Stimulated activated CD4-positive, alpha-beta T cell treated with anti-CD3 and anti-CD28 coated beads, Interleukin-4, amount 100 ng/mL, for 48 hours (primary cell): ENCODE measurements at regions not wholly inside any gene's neighbourhood (a gene's known extent, or its start where the extent isn't known, plus 50 kb on each side); places are given as distances from the start of the nearest gene placed in this dataset.
"Not testable (repeated sequence)": the region's sequence is repeated elsewhere in the genome, so short reads cannot be mapped to it uniquely, and the experiment has no call there.

ENCODE experiments used
- DNase-seq, 2 donors: peaks; one replicate each; pipeline ENCODE4 v3.0.0-alpha.2; 2020; ENCODE audit warnings: low read depth in 2 of 2

GRCh38 chr21:6428498-6429092, 4092.8 kb upstream of the TPTE start:
- DNase-seq: not testable (repeated sequence)

GRCh38 chr21:6429924-6430323, 4091.5 kb upstream of the TPTE start:
- DNase-seq: not testable (repeated sequence)

- not testable (repeated sequence) for DNase-seq
Measured at GRCh38 chr21:6433149-6433548, 4088.2 kb upstream of the TPTE start.

- DNase-seq: not testable (repeated sequence)
Measured at GRCh38 chr21:6436205-6436604, 4085.2 kb upstream of the TPTE start.

GRCh38 chr21:6436971-6437833, 4084.2 kb upstream of the TPTE start:
- not testable (repeated sequence) for DNase-seq

- DNase-seq: not testable (repeated sequence)
Measured at GRCh38 chr21:6437834-6438187, 4083.6 kb upstream of the TPTE start.

DNA sequence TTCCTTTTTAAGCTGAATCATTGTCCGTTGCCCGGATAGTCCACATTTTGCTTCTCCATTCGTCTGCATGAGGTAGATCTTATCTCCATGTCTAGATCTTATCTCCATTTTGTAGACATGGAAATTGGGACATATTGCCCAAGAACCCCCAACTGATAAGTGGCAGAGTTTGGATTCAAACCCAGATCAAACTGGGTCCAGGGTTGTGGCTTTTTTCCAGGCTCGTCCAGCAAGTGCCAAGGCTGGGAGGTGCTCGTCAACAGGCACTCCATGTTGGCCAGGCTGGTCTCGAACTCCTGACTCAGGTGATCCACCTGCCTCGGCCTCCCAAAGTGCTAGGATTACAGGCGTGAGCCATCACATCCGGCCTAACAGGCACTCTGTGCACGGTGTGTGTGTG, 4082.3 kb upstream of the TPTE start:
- not testable (repeated sequence) for DNase-seq

- not testable (repeated sequence) for DNase-seq
Measured at GRCh38 chr21:6454648-6455340, 4066.6 kb upstream of the TPTE start.

DNA sequence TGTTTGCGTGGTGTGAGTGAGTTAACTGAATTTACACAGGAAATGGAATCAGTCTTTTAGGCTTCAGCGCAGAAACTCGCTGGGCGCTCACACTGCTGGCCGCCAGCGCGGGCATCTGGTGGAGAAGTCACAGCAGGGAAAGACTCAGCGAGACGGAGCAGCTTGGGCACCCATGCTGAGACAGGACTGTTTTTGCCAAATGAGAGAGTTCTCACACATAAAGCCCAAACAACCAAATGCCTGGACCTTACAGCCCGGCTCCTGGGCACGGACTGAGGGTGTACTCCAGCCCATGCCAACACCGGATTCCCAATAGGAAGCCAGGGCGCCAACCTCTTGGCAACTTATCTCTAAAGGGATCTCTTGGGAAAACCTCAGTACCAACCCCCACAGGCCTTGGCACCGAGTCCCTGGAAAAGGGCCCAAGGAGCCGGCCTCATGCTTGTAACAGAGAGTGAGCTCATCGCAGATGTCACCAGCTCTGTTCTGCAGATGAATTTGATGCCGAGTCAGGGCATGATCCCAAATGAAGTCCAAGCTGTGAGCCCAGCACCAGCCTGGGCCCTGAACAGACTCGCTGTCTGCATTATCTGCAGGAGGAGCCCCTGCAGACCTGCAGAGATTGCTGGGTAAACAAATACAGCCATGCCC, 4065.2 kb upstream of the TPTE start:
- not testable (repeated sequence) for DNase-seq

DNA sequence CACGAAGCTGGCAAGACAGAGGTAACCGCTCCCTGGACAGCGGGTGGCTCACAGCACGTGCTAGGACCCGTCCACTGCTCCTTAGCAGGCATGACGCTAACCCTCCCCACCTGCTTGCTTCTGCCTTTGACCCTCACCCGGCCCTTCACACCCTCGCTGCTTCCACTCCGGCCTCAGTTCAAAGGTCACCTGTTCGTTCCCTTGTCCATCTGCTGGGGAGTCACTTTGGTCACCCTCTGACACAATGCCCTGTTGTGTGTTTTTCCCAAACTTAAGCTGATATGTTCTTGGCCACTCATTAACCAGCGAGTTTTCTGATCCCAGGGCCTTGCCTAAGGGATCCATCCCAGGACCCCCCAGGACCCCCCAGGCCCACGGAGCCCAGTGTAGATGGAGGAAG, 4061.6 kb upstream of the TPTE start:
- DNase-seq: not testable (repeated sequence)

GRCh38 chr21:6461358-6461757, 4060.0 kb upstream of the TPTE start:
- not testable (repeated sequence) for DNase-seq

DNA sequence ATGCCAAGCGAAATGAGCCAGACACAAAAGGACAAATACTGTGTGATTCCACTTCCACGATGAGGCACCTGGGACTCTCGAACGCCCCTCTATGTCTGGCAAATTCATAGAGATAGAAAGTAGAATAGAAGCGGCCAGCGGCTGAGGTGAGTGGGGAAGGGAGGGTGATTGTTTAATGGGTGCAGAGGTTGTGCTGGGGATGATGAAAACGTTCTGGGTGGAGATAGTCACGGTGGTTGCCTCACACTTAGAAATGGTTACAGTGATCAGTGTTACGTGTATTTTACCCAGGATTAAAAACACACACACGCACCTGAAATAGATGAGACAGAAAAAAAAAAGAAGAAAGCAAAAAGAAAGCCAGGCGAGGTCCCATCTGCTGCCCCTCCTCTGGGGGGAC, 4057.0 kb upstream of the TPTE start:
- DNase-seq: not testable (repeated sequence)

DNA sequence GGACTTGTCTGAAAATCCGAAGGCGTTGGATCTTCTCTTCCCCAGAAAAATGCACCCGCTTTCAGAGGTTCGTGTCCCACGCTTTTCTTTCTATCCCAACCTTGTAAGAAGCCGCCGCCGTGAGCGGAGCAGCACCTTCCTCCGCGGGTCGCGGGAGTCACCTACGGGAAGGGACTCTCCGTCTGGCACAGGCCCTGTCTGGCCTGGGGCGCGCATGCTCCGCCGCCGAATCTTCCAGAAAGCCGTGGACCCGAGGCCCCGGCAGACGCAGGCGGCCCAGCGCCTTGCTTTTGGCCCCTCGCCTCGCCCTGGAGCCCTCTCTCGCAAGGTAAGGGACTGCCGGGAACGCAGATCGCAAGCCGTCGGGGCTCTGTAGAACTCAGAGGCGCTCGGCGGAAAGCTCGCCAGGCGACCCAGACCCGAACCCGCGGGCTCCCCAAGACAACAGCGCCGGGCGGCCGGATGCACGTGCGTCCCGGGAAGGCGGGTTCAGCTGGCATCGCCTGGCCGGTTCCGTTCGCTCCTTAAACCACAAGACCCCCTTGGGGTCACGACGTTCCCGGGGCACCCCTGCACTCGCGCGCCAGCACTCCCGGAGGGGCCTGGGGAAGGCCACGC, 4055.2 kb upstream of the TPTE start:
- DNase-seq: not testable (repeated sequence)

DNA sequence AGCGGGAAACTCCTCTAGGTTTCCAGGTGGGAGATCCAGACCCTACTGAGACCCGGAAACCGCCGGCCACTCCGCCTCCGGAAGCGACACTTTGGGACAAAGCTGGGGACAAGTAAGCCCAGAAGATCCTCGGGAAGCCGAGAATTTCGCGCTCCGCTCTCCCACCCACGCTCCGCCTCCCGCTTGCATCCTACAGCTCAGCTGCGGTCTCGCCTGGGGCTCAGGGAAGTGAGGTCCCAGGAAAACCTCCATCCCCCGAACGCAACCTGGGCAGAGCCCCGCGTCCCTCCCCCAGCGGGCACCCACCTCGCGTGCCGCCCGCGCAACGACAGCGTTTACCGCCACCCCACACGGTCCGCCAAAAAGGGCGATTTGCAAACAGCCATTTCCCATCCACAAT, 4054.7 kb upstream of the TPTE start:
- DNase-seq: not testable (repeated sequence)

- not testable (repeated sequence) for DNase-seq
Measured at GRCh38 chr21:6467189-6467774, 4054.1 kb upstream of the TPTE start.

GRCh38 chr21:6467907-6468306, 4053.5 kb upstream of the TPTE start:
- DNase-seq: not testable (repeated sequence)

DNA sequence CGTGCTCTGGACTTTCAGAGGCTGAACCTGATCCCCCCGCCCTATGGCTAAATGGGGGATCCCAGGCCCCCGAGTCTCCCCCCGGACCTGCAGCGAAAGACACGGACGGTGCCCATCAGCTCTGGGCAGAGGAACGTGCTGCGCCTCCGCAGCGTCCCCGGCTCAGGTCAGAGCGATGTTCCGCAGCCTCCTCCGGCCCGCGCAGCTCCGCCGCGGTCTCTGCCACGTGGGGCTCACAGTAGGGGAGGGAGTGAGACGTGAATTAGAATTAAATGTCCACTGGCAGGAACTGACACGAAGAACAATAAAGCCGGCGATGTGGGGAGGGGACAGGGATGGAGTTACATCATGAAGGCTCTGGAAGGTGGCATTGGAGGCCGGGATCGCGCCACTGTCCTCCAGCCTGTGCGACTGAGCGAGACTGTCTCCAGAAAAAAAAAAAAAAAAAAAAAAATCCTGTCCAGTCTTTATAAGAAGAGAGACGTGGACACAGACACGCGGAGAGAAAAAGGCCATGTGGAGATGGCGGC, 4053.0 kb upstream of the TPTE start:
- DNase-seq: not testable (repeated sequence)

GRCh38 chr21:6474250-6474968, 4047.0 kb upstream of the TPTE start:
- not testable (repeated sequence) for DNase-seq

DNA sequence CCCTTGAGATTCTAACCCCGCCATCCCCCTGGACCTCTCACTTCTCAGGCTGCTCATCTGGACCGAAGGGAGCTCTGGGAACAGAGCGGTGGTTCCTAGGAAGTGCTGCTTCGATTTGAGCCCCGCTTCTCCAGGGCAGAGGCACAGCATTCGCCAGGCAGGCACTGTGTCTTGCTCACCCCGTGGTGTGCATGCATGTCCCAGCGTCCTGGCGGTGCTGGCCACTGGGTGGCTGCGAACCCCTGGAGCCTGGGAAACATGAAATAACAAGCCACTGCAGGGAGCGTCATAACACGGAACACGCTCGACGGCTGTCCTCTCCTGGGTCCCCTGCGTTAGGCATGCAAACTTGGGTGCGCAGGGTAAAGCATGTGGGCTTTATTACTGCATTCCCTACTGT, 4040.3 kb upstream of the TPTE start:
- not testable (repeated sequence) for DNase-seq

GRCh38 chr21:6482616-6483015, 4038.8 kb upstream of the TPTE start:
- DNase-seq: not testable (repeated sequence)
